Neuronal stem cell (in vitro differentiated cells): ENCODE measurements at regions not wholly inside any gene's neighbourhood (a gene's known extent, or its start where the extent isn't known, plus 50 kb on each side); places are given as distances from the start of the nearest gene placed in this dataset.
A peak's percentile ranks its signal among the peaks of the same experiment; 100 is the strongest.
"Not testable (repeated sequence)": the region's sequence is repeated elsewhere in the genome, so short reads cannot be mapped to it uniquely, and the experiment has no call there.

Experiments used
- DNase-seq: peaks from one replicate; pipeline ENCODE4 v3.0.0-alpha.2; 2013; ENCODE audit warnings: low spot score
- H2AFZ ChIP-seq: one replicate; pipeline ENCODE4 v1.6.1; 2013; ENCODE audit warnings: mild to moderate bottlenecking, low read length, inconsistent platforms
- H2AK5ac ChIP-seq: 2 replicates; pipeline ENCODE4 v1.6.1; 2013; ENCODE audit warnings: low read depth, mild to moderate bottlenecking, inconsistent platforms, low read length, moderate library complexity, mixed read lengths
- H2BK120ac ChIP-seq: 2 replicates; pipeline ENCODE4 v1.6.1; 2013; ENCODE audit warnings: low read depth, mild to moderate bottlenecking, inconsistent platforms, low read length, moderate library complexity, mixed read lengths
- H2BK12ac ChIP-seq: one replicate; pipeline ENCODE4 v1.6.1; 2013; ENCODE audit warnings: low read length, inconsistent platforms
- H2BK15ac ChIP-seq: 2 replicates; pipeline ENCODE4 v1.6.1; 2013; ENCODE audit warnings: mild to moderate bottlenecking, low read length, inconsistent platforms, mixed read lengths
- H2BK5ac ChIP-seq: one replicate; pipeline ENCODE4 v1.6.1; 2013; ENCODE audit warnings: inconsistent platforms, mild to moderate bottlenecking, low read length, moderate library complexity
- H3K14ac ChIP-seq: one replicate; pipeline ENCODE4 v1.6.1; 2013; ENCODE audit warnings: low read length, inconsistent platforms
- H3K18ac ChIP-seq: 2 replicates; pipeline ENCODE4 v1.6.1; 2013; ENCODE audit warnings: low read length, inconsistent platforms
- H3K23ac ChIP-seq: 2 replicates; pipeline ENCODE4 v1.6.1; 2013; ENCODE audit warnings: low read depth, mild to moderate bottlenecking, mixed read lengths, low read length, inconsistent platforms; ENCODE audit not compliant: poor library complexity
- H3K27ac ChIP-seq: replicated peaks from 3 replicates; pipeline ENCODE4 v1.5.1; 2013; ENCODE audit warnings: low read length, inconsistent platforms
- H3K27me3 ChIP-seq, 3 experiments: 2 replicates each; pipeline ENCODE4 v1.6.1; 2013; ENCODE audit warnings: low read length in 3 of 3, mild to moderate bottlenecking in 2 of 3, inconsistent platforms in 1 of 3, low read depth in 1 of 3, mixed read lengths in 1 of 3, moderate library complexity in 1 of 3; ENCODE audit not compliant: control insufficient read depth in 3 of 3, insufficient read depth in 3 of 3
- H3K36me3 ChIP-seq, 2 donors: replicated peaks in 1 of 2; 2 replicates each; pipeline ENCODE4 v1.6.1; 2013; ENCODE audit warnings: low read length in 2 of 2; ENCODE audit not compliant: control insufficient read depth in 2 of 2, insufficient read depth in 2 of 2
- H3K4ac ChIP-seq: 2 replicates; pipeline ENCODE4 v1.6.1; 2013; ENCODE audit warnings: inconsistent platforms, mild to moderate bottlenecking, low read length, moderate library complexity
- H3K4me1 ChIP-seq, 2 donors: 1 replicate in 1 of 2; 2 replicates in 1 of 2; pipeline ENCODE4 v1.6.1; 2013; ENCODE audit warnings: low read length in 2 of 2, low read depth in 1 of 2; ENCODE audit not compliant: control insufficient read depth in 2 of 2, insufficient read depth in 1 of 2
- H3K4me2 ChIP-seq: one replicate; pipeline ENCODE4 v1.6.1; 2013; ENCODE audit warnings: mild to moderate bottlenecking, low read length, inconsistent platforms; ENCODE audit not compliant: insufficient read depth, poor library complexity, severe bottlenecking
- H3K4me3 ChIP-seq, 2 donors: 2 replicates each; pipeline ENCODE4 v1.5.1; 2013; ENCODE audit warnings: low read length in 2 of 2, mild to moderate bottlenecking in 2 of 2, inconsistent platforms in 1 of 2, moderate library complexity in 1 of 2
- H3K79me1 ChIP-seq: one replicate; pipeline ENCODE4 v1.6.1; 2013; ENCODE audit warnings: low read depth, mild to moderate bottlenecking, inconsistent platforms, low read length, moderate library complexity
- H3K9ac ChIP-seq: one replicate; pipeline ENCODE4 v1.6.1; 2013; ENCODE audit warnings: mild to moderate bottlenecking, low read depth, low read length, inconsistent platforms; ENCODE audit not compliant: poor library complexity
- H3K9me3 ChIP-seq, 2 donors: replicated peaks in 1 of 2; 2 replicates each; pipeline versions ENCODE3 to v1.6.1; 2013; ENCODE audit warnings: low read length in 2 of 2, mild to moderate bottlenecking in 2 of 2, inconsistent platforms in 1 of 2, low read depth in 1 of 2, mixed read lengths in 1 of 2, moderate library complexity in 1 of 2; ENCODE audit not compliant: control insufficient read depth in 2 of 2, insufficient read depth in 1 of 2
- H4K8ac ChIP-seq: one replicate; pipeline ENCODE4 v1.6.1; 2013; ENCODE audit warnings: low read depth, mild to moderate bottlenecking, inconsistent platforms, low read length, moderate library complexity
- H4K91ac ChIP-seq: one replicate; pipeline ENCODE4 v1.6.1; 2013; ENCODE audit warnings: low read length, low read depth, mild to moderate bottlenecking, inconsistent platforms; ENCODE audit not compliant: poor library complexity
- WGBS, 2 donors: extraction: QIAGEN DNeasy Blood & Tissue Kit; methylation state at CpG; one replicate each; pipeline ENCODE4 v1.1.7; 2013; ENCODE audit warnings: missing lambda C conversion rate in 2 of 2, mixed read lengths in 1 of 2; ENCODE audit not compliant: insufficient read length in 2 of 2, insufficient replicate concordance in 1 of 2; ENCODE audit errors: extremely low coverage in 2 of 2; 5-methylcytosine and 5-hydroxymethylcytosine counted together

DNA sequence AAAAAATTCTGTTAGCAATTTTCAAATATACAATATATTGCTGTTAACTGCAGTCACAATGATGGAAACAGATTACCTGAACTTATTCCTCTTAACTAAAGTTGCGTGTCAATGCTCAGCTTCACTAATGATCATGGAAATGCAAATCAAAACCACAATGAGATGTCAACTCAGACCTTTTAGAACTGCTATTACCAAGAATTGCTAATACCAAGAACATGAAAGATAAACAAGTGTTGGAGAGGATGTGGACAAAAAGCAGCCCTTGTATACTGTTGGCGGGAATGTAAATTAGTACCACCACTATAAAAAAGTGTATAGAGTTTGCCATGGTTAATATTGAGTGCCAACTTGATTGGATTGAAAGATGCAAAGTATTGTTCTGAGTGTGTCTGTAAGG is 1409.7 kb upstream of the CDH18 start:
- Histone ChIP-seq H3K36me3 (no peaks in the 10 kb centered on the region), H2BK5ac (no peak overlapping the region), H3K27ac (no peak overlapping the region), H3K18ac (no peak overlapping the region), H3K4me1 (peaks cover 0 to 9% of the 10 kb centered on the region in 2 donors), H3K27me3 (no peaks in the 10 kb centered on the region), H3K9ac (no peak overlapping the region), H2AFZ (no peak overlapping the region), H3K4me2 (no peak overlapping the region), H3K4me3 (no peak overlapping the region), H3K4ac (no peak overlapping the region), H3K9me3 (no peaks in the 10 kb centered on the region), H3K23ac (no peak overlapping the region), H4K91ac (no peak overlapping the region), H3K14ac (no peak overlapping the region), H2BK15ac (no peak overlapping the region), H3K79me1 (no peaks in the 10 kb centered on the region), H4K8ac (no peak overlapping the region), H2BK12ac (no peak overlapping the region), H2AK5ac (no peak overlapping the region), H2BK120ac (no peak overlapping the region)
- WGBS, 2 donors, result no CpG with 5 or more reads among the region's 2 CpGs
- DNase-seq, result no peak

DNA sequence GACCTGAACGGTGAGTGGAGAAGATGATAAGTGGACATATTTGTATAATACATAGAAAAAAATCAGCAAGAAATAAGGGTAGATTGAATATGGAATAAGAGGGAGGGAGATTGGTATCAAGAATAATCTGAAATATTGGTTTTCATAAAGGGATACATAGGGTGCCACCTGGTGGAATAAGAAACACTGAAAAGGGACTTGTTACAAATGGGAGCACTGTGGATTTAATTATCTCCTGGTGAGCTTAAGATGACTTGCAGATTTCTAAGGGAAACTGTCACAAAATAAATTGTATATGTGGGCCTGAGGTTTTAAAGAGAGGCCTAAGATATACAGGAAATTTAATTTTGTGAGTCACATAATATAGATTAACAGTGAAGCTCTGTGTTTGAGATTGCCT is 1403.5 kb upstream of the CDH18 start:
- no peak overlapping the region for H2AFZ ChIP-seq
- H2BK120ac ChIP-seq, result no peak overlapping the region
- no peak overlapping the region for H3K4me3 ChIP-seq
- peaks cover 0 to 12% of the 10 kb centered on the region in 2 donors for H3K4me1 ChIP-seq
- no peaks in the 10 kb centered on the region for H3K9me3 ChIP-seq
- DNase-seq, result no peak
- H3K14ac ChIP-seq, result no peak overlapping the region
- H3K79me1 ChIP-seq, result no peaks in the 10 kb centered on the region
- no peaks in the 10 kb centered on the region for H3K36me3 ChIP-seq
- no peak overlapping the region for H3K23ac ChIP-seq
- H4K91ac ChIP-seq, result no peak overlapping the region
- no peak overlapping the region for H2BK12ac ChIP-seq
- H2AK5ac ChIP-seq, result no peak overlapping the region
- no peak overlapping the region for H3K4me2 ChIP-seq
- no peak overlapping the region for H4K8ac ChIP-seq
- no peak overlapping the region for H2BK5ac ChIP-seq
- no peak overlapping the region for H3K18ac ChIP-seq
- H3K27me3 ChIP-seq, result no peaks in the 10 kb centered on the region
- H3K27ac ChIP-seq, result no peak overlapping the region
- no peak overlapping the region for H3K4ac ChIP-seq
- no CpG with 5 or more reads among the region's 1 CpG for WGBS, 2 donors
- no peak overlapping the region for H3K9ac ChIP-seq
- H2BK15ac ChIP-seq, result no peak overlapping the region

DNA sequence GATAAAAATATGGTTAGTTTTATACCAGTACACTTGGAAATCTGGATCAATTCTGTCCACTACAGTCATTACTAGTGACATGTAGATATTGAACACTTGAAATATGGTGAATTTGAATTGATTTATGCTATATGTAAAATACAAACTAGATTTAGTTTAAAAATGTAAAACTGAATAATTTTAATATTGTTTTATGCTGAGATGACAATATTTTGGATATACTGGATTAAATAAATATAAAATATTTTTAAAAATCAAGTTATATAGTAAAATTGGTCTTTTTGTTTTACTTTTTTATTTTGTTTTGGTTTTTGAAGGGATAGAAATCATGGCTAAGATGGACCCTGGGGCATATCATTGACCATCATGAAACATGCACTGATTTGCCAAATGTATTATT is 1372.8 kb upstream of the CDH18 start:
- H3K9ac ChIP-seq, H3K79me1 ChIP-seq, H3K14ac ChIP-seq, H3K36me3 ChIP-seq, DNase-seq, H2AFZ ChIP-seq, H3K4ac ChIP-seq, H3K23ac ChIP-seq, H3K4me1 ChIP-seq, H2BK12ac ChIP-seq, H3K9me3 ChIP-seq, H4K8ac ChIP-seq, H3K27me3 ChIP-seq, H3K4me3 ChIP-seq, H3K27ac ChIP-seq, H3K4me2 ChIP-seq, H3K18ac ChIP-seq, H2BK15ac ChIP-seq, H2BK5ac ChIP-seq, H2AK5ac ChIP-seq, H4K91ac ChIP-seq, H2BK120ac ChIP-seq: not testable (repeated sequence)

DNA sequence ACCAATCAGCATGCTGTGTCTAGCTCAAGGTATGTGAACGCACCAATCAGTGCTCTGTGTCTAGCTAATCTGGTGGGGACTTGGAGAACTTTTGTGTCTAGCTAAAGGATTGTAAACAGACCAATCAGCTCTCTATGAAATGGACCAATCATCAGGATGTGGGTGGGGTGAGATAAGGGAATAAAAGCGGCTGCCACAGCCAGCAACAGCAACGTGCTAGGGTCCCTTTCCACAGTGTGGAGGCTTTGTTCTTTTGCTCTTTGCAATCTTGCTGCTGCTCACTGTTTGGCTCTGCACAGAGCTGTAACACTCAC is 1353.9 kb upstream of the CDH18 start:
- H2BK120ac ChIP-seq, H2BK12ac ChIP-seq, H2AK5ac ChIP-seq, H3K79me1 ChIP-seq, H3K4me2 ChIP-seq, H2AFZ ChIP-seq, H3K4ac ChIP-seq, H4K8ac ChIP-seq, H3K9ac ChIP-seq, H3K14ac ChIP-seq, H3K27ac ChIP-seq, H2BK15ac ChIP-seq, H4K91ac ChIP-seq, H3K9me3 ChIP-seq, H3K23ac ChIP-seq, H3K4me1 ChIP-seq, H3K27me3 ChIP-seq, H3K18ac ChIP-seq, H2BK5ac ChIP-seq, H3K36me3 ChIP-seq, DNase-seq: not testable (repeated sequence)
- WGBS, 2 donors, result no CpG with 5 or more reads among the region's 3 CpGs
- peak overlapping the region in 1 of 2 donors; percentile 20 for H3K4me3 ChIP-seq
